ENCODE measurements at regions not wholly inside any gene's neighbourhood (a gene's known extent, or its start where the extent isn't known, plus 50 kb on each side); places are given as distances from the start of the nearest gene placed in this dataset.

DNA sequence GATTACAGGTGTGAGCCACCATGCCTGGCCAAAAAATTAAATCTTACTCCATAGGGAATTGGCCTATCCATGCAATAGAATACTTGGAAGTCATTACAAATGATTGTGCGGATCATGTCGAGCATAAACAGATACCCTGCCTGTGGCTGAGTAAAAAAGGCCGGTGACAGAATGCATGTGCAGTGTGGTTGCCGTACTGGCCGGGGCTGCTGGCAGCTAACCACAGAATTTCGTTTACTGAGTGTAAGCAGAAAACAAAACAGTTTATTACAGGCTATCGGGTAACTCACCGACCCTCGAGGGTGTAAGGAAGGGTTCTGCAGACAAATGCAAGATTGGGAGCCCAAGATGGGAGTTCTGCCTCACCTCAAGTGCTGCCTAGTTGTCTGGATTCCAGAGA lies 127.7 kb downstream of the ZIC5 start:
- intact Hi-C loops (cut with DNase I): no loop called here
- DNase-seq: no peak
- TF ChIP-seq, protein P1, sequence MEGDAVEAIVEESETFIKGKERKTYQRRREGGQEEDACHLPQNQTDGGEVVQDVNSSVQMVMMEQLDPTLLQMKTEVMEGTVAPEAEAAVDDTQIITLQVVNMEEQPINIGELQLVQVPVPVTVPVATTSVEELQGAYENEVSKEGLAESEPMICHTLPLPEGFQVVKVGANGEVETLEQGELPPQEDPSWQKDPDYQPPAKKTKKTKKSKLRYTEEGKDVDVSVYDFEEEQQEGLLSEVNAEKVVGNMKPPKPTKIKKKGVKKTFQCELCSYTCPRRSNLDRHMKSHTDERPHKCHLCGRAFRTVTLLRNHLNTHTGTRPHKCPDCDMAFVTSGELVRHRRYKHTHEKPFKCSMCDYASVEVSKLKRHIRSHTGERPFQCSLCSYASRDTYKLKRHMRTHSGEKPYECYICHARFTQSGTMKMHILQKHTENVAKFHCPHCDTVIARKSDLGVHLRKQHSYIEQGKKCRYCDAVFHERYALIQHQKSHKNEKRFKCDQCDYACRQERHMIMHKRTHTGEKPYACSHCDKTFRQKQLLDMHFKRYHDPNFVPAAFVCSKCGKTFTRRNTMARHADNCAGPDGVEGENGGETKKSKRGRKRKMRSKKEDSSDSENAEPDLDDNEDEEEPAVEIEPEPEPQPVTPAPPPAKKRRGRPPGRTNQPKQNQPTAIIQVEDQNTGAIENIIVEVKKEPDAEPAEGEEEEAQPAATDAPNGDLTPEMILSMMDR (IDR thresholded peaks at IDR 0.05): no peak
- no peak for TF ChIP-seq POLR2A (IDR thresholded peaks at IDR 0.05)

DNA sequence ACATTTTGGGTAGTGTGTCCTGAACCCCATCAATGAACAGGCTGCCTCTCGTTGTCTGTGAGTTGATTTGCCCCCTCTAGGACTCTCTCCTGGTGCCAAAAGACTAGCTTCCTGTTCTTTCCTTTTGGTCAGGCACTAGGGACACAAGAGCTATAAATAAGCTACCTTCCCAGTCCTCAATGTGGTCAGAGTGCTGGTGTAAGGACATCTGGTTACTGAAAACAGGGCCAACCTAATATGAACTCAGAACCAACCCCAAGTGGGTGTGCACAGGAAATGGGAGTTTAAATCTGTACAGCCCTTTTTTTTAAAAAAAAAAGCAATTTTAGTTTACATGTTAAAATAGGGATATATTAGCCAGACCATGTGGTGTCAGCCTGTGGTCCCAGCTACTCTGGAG lies 129.2 kb downstream of the ZIC5 start:
- intact Hi-C loops (cut with DNase I): no loop called here
- Histone ChIP-seq H3K4me1 (no peaks in the 10 kb centered on the region), H3K27ac (no peak overlapping the region), H3K4me3 (no peak overlapping the region), H3K36me3 (replicated peaks in 1 of 2; ENCODE audit: insufficient read depth in 1 of 2, low read depth in 2 of 2) (no peaks in the 10 kb centered on the region), H3K9me3 (no peaks in the 10 kb centered on the region), H3K27me3 (no peaks in the 10 kb centered on the region)
- TF ChIP-seq, protein P1 (IDR thresholded peaks at IDR 0.05): no peak
- no peak for TF ChIP-seq POLR2A (IDR thresholded peaks at IDR 0.05)
- 61 to 67% methylated on average over 1 of the region's 1 CpG for WGBS, 2 donors
- DNase-seq (no peak), ATAC-seq (no peak)

More for the DNA sequence above, 127.7 kb downstream of the ZIC5 start:
- Histone ChIP-seq H3K4me3 (no peak overlapping the region), H3K27ac (no peak overlapping the region), H3K36me3 (replicated peaks in 1 of 2; ENCODE audit: insufficient read depth in 1 of 2, low read depth in 2 of 2) (no peaks in the 10 kb centered on the region), H3K27me3 (no peaks in the 10 kb centered on the region), H3K4me1 (no peaks in the 10 kb centered on the region), H3K9me3 (no peaks in the 10 kb centered on the region)
- WGBS, 2 donors: 87% methylated on average over 9 of the region's 9 CpGs
- no peak for ATAC-seq

DNA sequence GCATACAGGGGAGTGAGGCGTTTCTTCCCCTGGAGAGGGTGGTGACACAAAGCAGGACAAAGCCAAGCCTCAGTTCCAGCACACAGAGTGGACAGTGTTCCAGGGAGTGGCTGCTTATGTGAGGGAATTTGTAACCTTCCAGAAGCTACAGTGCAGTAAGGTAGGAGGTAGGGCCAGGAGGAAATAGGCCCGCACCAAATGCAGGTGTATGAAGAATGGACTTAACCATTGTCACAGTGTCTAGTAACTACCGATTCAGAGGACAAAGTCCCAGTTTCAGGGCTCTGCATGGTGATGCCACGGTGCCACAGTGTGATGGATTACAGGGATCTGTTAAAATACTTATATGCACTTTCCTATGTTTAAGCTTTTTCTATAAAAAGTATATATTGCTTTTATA lies 135.3 kb downstream of the ZIC5 start:
- H3K27ac ChIP-seq: no peak overlapping the region
- WGBS, 2 donors: 77 to 91% methylated on average over 4 of the region's 4 CpGs
- intact Hi-C loops (cut with DNase I): no loop called here

DNA sequence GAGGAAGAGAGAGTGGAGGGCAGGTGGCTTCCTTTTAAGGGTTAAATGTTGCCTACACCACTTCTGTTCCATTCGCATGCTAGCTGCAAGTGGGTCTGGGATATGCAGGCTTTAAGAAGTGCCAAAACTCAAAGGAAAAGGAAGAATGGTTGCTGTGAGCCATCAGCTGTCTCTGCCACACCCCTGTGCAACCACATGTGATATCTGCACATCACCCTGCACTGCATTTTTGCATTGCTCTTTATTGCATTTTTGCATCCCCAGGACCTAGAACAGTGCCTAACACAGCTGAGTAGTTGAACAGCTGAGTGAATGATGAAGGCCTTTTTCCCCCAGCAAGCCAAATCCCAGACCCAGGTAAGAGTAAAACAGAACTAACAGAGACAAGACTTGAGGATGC lies 136.1 kb downstream of the ZIC5 start:
- H3K36me3 ChIP-seq (replicated peaks in 1 of 2; ENCODE audit: insufficient read depth in 1 of 2, low read depth in 2 of 2): no peaks in the 10 kb centered on the region
- H3K4me3 ChIP-seq: no peak overlapping the region
- no peak overlapping the region for H3K27ac ChIP-seq
- intact Hi-C loops (cut with DNase I): no loop called here
- whole genome bisulfite sequencing, 2 donors: 77 to 96% methylated on average over 1 of the region's 1 CpG
- H3K4me1 ChIP-seq: no peaks in the 10 kb centered on the region
- H3K9me3 ChIP-seq: no peaks in the 10 kb centered on the region
- TF ChIP-seq, protein P1 (IDR thresholded peaks at IDR 0.05): no peak
- no peaks in the 10 kb centered on the region for H3K27me3 ChIP-seq
- DNase-seq: no peak
- no peak for ATAC-seq

More for the DNA sequence above, 135.3 kb downstream of the ZIC5 start:
- H3K9me3 ChIP-seq: no peaks in the 10 kb centered on the region
- ATAC-seq: no peak
- TF ChIP-seq, protein P1 (IDR thresholded peaks at IDR 0.05): no peak
- TF ChIP-seq POLR2A (IDR thresholded peaks at IDR 0.05): no peak
- no peaks in the 10 kb centered on the region for H3K27me3 ChIP-seq
- DNase-seq: no peak
- H3K36me3 ChIP-seq (replicated peaks in 1 of 2; ENCODE audit: insufficient read depth in 1 of 2, low read depth in 2 of 2): no peaks in the 10 kb centered on the region
- H3K4me1 ChIP-seq: no peaks in the 10 kb centered on the region
- H3K4me3 ChIP-seq: no peak overlapping the region

DNA sequence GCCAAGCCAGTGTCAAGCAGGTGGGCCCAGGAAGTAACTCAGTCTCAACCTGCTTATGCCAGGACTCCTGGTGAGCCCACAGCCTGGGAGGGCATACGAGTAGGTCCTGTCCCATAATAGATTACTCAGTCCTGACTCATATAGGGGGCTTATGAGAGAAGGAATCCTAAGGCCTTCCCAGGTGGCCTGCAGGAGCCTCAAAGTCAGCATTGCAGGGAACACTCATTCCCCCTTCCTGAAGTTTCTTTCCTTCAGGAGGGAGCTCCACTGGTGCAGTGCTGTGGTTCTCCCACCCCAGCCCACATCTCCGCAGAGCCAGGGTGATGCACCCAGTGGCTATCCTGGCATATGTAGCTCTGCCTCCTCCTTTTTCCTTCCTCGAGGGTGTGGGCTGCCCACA lies 137.3 kb downstream of the ZIC5 start:
- no peak for DNase-seq
- Histone ChIP-seq H3K27me3 (no peaks in the 10 kb centered on the region), H3K27ac (no peak overlapping the region), H3K9me3 (no peaks in the 10 kb centered on the region), H3K4me1 (no peaks in the 10 kb centered on the region), H3K36me3 (replicated peaks in 1 of 2; ENCODE audit: insufficient read depth in 1 of 2, low read depth in 2 of 2) (no peaks in the 10 kb centered on the region), H3K4me3 (no peak overlapping the region)
- ATAC-seq: no peak
- intact Hi-C loops (cut with DNase I): no loop called here
- WGBS, 2 donors: 78 to 86% methylated on average over 3 of the region's 3 CpGs
- TF ChIP-seq POLR2A (IDR thresholded peaks at IDR 0.05): no peak
- TF ChIP-seq, protein P1 (IDR thresholded peaks at IDR 0.05): no peak
